RCC 7860 (cell line): ENCODE measurements at regions not wholly inside any gene's neighbourhood (a gene's known extent, or its start where the extent isn't known, plus 50 kb on each side); places are given as distances from the start of the nearest gene placed in this dataset.
A peak's percentile ranks its signal among the peaks of the same experiment; 100 is the strongest.
"Not testable (repeated sequence)": the region's sequence is repeated elsewhere in the genome, so short reads cannot be mapped to it uniquely, and the experiment has no call there.

ENCODE experiments used
- DNase-seq: peaks from one replicate; pipeline ENCODE4 v3.0.0-alpha.2; 2015; ENCODE audit warnings: low spot score
- FAIRE-seq: peaks from 2 replicates; lab custom pipeline; 2012; peaks lifted over from hg19 to GRCh38; lab: Jason Lieb, UNC

GRCh38 chr7:15057272-15057671 is 154.7 kb upstream of the DGKB start:
- DNase-seq: no peak
- no peak for FAIRE-seq

GRCh38 chr7:15054304-15054703 is 151.8 kb upstream of the DGKB start:
- FAIRE-seq, DNase-seq: not testable (repeated sequence)

GRCh38 chr7:15049157-15049556 is 146.6 kb upstream of the DGKB start:
- no peak for FAIRE-seq

GRCh38 chr7:15046861-15047260 is 144.3 kb upstream of the DGKB start:
- DNase-seq: no peak
- FAIRE-seq: no peak

More at GRCh38 chr7:15049157-15049556, 146.6 kb upstream of the DGKB start:
- no peak for DNase-seq

- DNase-seq (no peak), FAIRE-seq (no peak)
These were observed 141.4 kb upstream of the DGKB start for GRCh38 chr7:15043931-15044330.

GRCh38 chr7:15042285-15043065 is 139.9 kb upstream of the DGKB start:
- FAIRE-seq (no peak), DNase-seq (no peak)

GRCh38 chr7:15041226-15041625 is 138.7 kb upstream of the DGKB start:
- no peak for DNase-seq

GRCh38 chr7:15035814-15036213 is 133.3 kb upstream of the DGKB start:
- FAIRE-seq: no peak

More at GRCh38 chr7:15041226-15041625, 138.7 kb upstream of the DGKB start:
- no peak for FAIRE-seq

GRCh38 chr7:15033039-15033438 is 130.5 kb upstream of the DGKB start:
- FAIRE-seq (no peak), DNase-seq (no peak)

More at GRCh38 chr7:15035814-15036213, 133.3 kb upstream of the DGKB start:
- no peak for DNase-seq

- DNase-seq: no peak
- no peak for FAIRE-seq
These were observed 116.4 kb upstream of the DGKB start for GRCh38 chr7:15018981-15019380.

- no peak for DNase-seq
- FAIRE-seq: no peak
These were observed 114.2 kb upstream of the DGKB start for GRCh38 chr7:15016766-15017165.

- FAIRE-seq (no peak), DNase-seq (no peak)
These were observed 113.7 kb upstream of the DGKB start for GRCh38 chr7:15016315-15016667.

GRCh38 chr7:15015545-15016314 is 113.2 kb upstream of the DGKB start:
- FAIRE-seq (peak; percentile 82), DNase-seq (peak; percentile 68)

- DNase-seq: no peak
- no peak for FAIRE-seq
These were observed 109.6 kb upstream of the DGKB start for GRCh38 chr7:15012135-15012534.

GRCh38 chr7:15011289-15011688 is 108.7 kb upstream of the DGKB start:
- no peak for DNase-seq

GRCh38 chr7:15007507-15007906 is 105.0 kb upstream of the DGKB start:
- no peak for FAIRE-seq
- no peak for DNase-seq

More at GRCh38 chr7:15011289-15011688, 108.7 kb upstream of the DGKB start:
- FAIRE-seq: no peak

GRCh38 chr7:15005672-15006071 is 103.1 kb upstream of the DGKB start:
- no peak for FAIRE-seq
- DNase-seq: no peak

- DNase-seq (no peak), FAIRE-seq (no peak)
These were observed 97.6 kb upstream of the DGKB start for GRCh38 chr7:15000157-15000556.

GRCh38 chr7:14999331-14999730 is 96.8 kb upstream of the DGKB start:
- DNase-seq: no peak

GRCh38 chr7:14995774-14996173 is 93.2 kb upstream of the DGKB start:
- FAIRE-seq (no peak), DNase-seq (no peak)

More at GRCh38 chr7:14999331-14999730, 96.8 kb upstream of the DGKB start:
- no peak for FAIRE-seq

GRCh38 chr7:14988941-14989340 is 86.4 kb upstream of the DGKB start:
- DNase-seq: no peak
- no peak for FAIRE-seq

GRCh38 chr7:14978687-14979086 is 76.1 kb upstream of the DGKB start:
- FAIRE-seq: no peak
- DNase-seq: no peak
